Gastroesophageal sphincter (tissue), 4 donors: ENCODE measurements at regions not wholly inside any gene's neighbourhood (a gene's known extent, or its start where the extent isn't known, plus 50 kb on each side); places are given as distances from the start of the nearest gene placed in this dataset.

ENCODE experiments used
- ATAC-seq: fragments of 150-250 bp; one replicate; pipeline ENCODE4 v1.9.1; 2016; ENCODE audit warnings: mild to moderate bottlenecking, moderate library complexity
- H3K27ac ChIP-seq, 4 donors: fragments of 200-600 bp; sonication (generic) in 3 of 4; 1 replicate in 3 of 4; 2 replicates in 1 of 4; pipeline ENCODE4 v1.5.1; 2016 to 2019
- H3K27me3 ChIP-seq: fragments of 200-600 bp; sonication (generic); one replicate; pipeline ENCODE4 v1.5.1; 2019
- H3K36me3 ChIP-seq, 2 donors: fragments of 200-600 bp; sonication (generic); one replicate each; pipeline ENCODE4 v1.5.1; 2019; ENCODE audit warnings: control low read depth in 1 of 2
- H3K4me1 ChIP-seq, 3 donors: fragments of 200-600 bp; sonication (generic); 1 replicate in 2 of 3; 2 replicates in 1 of 3; pipeline ENCODE4 v1.5.1; 2016 to 2019; ENCODE audit warnings: control low read depth in 2 of 3
- H3K4me3 ChIP-seq, 2 donors: fragments of 200-600 bp; sonication (generic); one replicate each; pipeline ENCODE4 v1.5.1; 2019; ENCODE audit warnings: mild to moderate bottlenecking in 1 of 2, moderate library complexity in 1 of 2
- H3K9me3 ChIP-seq, 3 donors: fragments of 200-600 bp; sonication (generic); one replicate each; pipeline ENCODE4 v1.5.1; 2017 to 2019; ENCODE audit warnings: control low read depth in 2 of 3
- CTCF ChIP-seq, 4 experiments: fragments of 200-600 bp in 2 of 4; fragments of 450-650 bp in 2 of 4; sonication (generic) in 1 of 4; IDR thresholded peaks; one replicate each; pipeline ENCODE4 v1.5.1; 2017 to 2019; ENCODE audit warnings: antibody characterized with exemption in 4 of 4, mild to moderate bottlenecking in 2 of 4, moderate library complexity in 2 of 4
- EP300 ChIP-seq: sonication (generic); formaldehyde crosslinking; IDR thresholded peaks from one replicate; pipeline ENCODE4 v1.6.1; 2017; ENCODE audit warnings: antibody characterized with exemption, mild to moderate bottlenecking
- POLR2A ChIP-seq, 2 donors: fragments of 450-650 bp; IDR thresholded peaks; one replicate each; pipeline ENCODE4 v1.6.1; 2017; ENCODE audit warnings: antibody characterized with exemption in 2 of 2, mild to moderate bottlenecking in 2 of 2, moderate library complexity in 1 of 2
- POLR2AphosphoS5 ChIP-seq: sonication (generic); formaldehyde crosslinking; IDR thresholded peaks from one replicate; pipeline ENCODE4 v1.6.1; 2017; ENCODE audit warnings: antibody characterized with exemption
- WGBS, 2 donors: methylation state at CpG; one replicate each; pipeline ENCODE4 v1.1.5; 2018; ENCODE audit warnings: low coverage in 1 of 2; 5-methylcytosine and 5-hydroxymethylcytosine counted together

- Histone ChIP-seq H3K4me1 (no peaks in the 10 kb centered on the region), H3K27me3 (no peaks in the 10 kb centered on the region), H3K27ac (no peak overlapping the region), H3K36me3 (no peaks in the 10 kb centered on the region), H3K4me3 (no peak overlapping the region), H3K9me3 (no peaks in the 10 kb centered on the region)
- TF ChIP-seq EP300, result no peak
- no peak for TF ChIP-seq POLR2A (IDR thresholded peaks at IDR 0.05)
- no peak for TF ChIP-seq POLR2AphosphoS5
- no peak for TF ChIP-seq CTCF (IDR thresholded peaks at IDR 0.05)
- ATAC-seq, result no peak
- 72 to 89% methylated on average over 5 of the region's 5 CpGs for WGBS, 2 donors
Observed at GRCh38 chr2:84016183-84016582, 442.9 kb downstream of the SUCLG1 start.

GRCh38 chr2:83997889-83998288 lies 461.2 kb downstream of the SUCLG1 start:
- Histone ChIP-seq H3K27ac (no peak overlapping the region), H3K27me3 (no peaks in the 10 kb centered on the region), H3K36me3 (no peaks in the 10 kb centered on the region), H3K4me3 (no peak overlapping the region), H3K9me3 (no peaks in the 10 kb centered on the region), H3K4me1 (no peaks in the 10 kb centered on the region)
- no peak for ATAC-seq
- 71 to 89% methylated on average over 2 of the region's 2 CpGs for WGBS, 2 donors
- TF ChIP-seq EP300 (no peak), POLR2AphosphoS5 (no peak), POLR2A (IDR thresholded peaks at IDR 0.05) (no peak), CTCF (IDR thresholded peaks at IDR 0.05) (no peak)

GRCh38 chr2:83994633-83995179 lies 464.4 kb downstream of the SUCLG1 start:
- Histone ChIP-seq H3K27ac (no peak overlapping the region), H3K4me3 (no peak overlapping the region), H3K27me3 (no peaks in the 10 kb centered on the region), H3K9me3 (peaks cover 0 to 3% (median 0%) of the 10 kb centered on the region in 3 donors), H3K4me1 (no peaks in the 10 kb centered on the region), H3K36me3 (no peaks in the 10 kb centered on the region)
- WGBS, 2 donors, result 57 to 78% methylated on average over 1 to 2 of the region's 2 CpGs
- TF ChIP-seq CTCF (IDR thresholded peaks at IDR 0.05) (no peak), EP300 (no peak)
- no peak for ATAC-seq

GRCh38 chr2:83993873-83994632 lies 465.0 kb downstream of the SUCLG1 start:
- peaks cover 0 to 7% (median 0%) of the 10 kb centered on the region in 3 donors for H3K9me3 ChIP-seq
- TF ChIP-seq POLR2AphosphoS5 (no peak), EP300 (no peak), CTCF (IDR thresholded peaks at IDR 0.05) (no peak), POLR2A (IDR thresholded peaks at IDR 0.05) (no peak)
- 56 to 92% methylated on average over 1 of the region's 1 CpG for WGBS, 2 donors
- no peak for ATAC-seq
- H3K27me3 ChIP-seq, result no peaks in the 10 kb centered on the region
- H3K4me1 ChIP-seq, result no peaks in the 10 kb centered on the region
- H3K36me3 ChIP-seq, result no peaks in the 10 kb centered on the region
- no peak overlapping the region for H3K27ac ChIP-seq
- H3K4me3 ChIP-seq, result no peak overlapping the region

GRCh38 chr2:83991992-83992391 lies 467.1 kb downstream of the SUCLG1 start:
- Histone ChIP-seq H3K27me3 (no peaks in the 10 kb centered on the region), H3K27ac (no peak overlapping the region), H3K4me3 (no peak overlapping the region), H3K9me3 (peaks cover 0 to 11% (median 0%) of the 10 kb centered on the region in 3 donors), H3K4me1 (no peaks in the 10 kb centered on the region), H3K36me3 (no peaks in the 10 kb centered on the region)
- WGBS, 2 donors, result 87 to 91% methylated on average over 2 to 3 of the region's 3 CpGs
- no peak for TF ChIP-seq POLR2AphosphoS5
- no peak for TF ChIP-seq CTCF (IDR thresholded peaks at IDR 0.05)
- TF ChIP-seq POLR2A (IDR thresholded peaks at IDR 0.05), result no peak
- ATAC-seq, result no peak
